HG03342 (cell line): ENCODE measurements at regions not wholly inside any gene's neighbourhood (a gene's known extent, or its start where the extent isn't known, plus 50 kb on each side); places are given as distances from the start of the nearest gene placed in this dataset.
"Not testable (repeated sequence)": the region's sequence is repeated elsewhere in the genome, so short reads cannot be mapped to it uniquely, and the experiment has no call there.

Experiments
- ATAC-seq: cut with Tn5 transposase; IDR thresholded peaks from one replicate; pipeline ENCODE4 v1.9.1; 2021; ENCODE audit warnings: mild to moderate bottlenecking, moderate library complexity; ENCODE audit not compliant: unreplicated experiment

- no peak for ATAC-seq
These were observed 50.0 kb upstream of the ACYP2 start for GRCh38 chr2:54065411-54065810.

GRCh38 chr2:54063967-54064535 lies 51.4 kb upstream of the ACYP2 start:
- ATAC-seq: no peak

DNA sequence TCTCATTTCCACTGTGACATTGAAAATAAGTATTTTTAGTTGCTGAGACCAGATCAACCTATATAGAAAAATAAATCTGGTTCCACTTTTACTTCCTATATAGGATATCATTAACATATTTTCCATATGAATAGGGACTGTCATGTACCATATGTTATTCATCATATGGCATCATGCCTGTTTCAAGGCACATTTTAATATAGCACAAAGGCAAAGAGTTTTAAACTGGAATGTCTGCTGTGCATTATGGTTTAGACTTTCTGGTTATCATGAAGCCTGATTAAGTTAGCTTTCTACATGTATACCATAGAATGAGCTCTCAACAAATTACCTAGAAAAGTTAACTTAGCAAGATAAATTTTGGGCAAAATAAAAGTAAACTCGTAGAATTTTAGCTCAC lies 53.0 kb upstream of the ACYP2 start:
- ATAC-seq: no peak

DNA sequence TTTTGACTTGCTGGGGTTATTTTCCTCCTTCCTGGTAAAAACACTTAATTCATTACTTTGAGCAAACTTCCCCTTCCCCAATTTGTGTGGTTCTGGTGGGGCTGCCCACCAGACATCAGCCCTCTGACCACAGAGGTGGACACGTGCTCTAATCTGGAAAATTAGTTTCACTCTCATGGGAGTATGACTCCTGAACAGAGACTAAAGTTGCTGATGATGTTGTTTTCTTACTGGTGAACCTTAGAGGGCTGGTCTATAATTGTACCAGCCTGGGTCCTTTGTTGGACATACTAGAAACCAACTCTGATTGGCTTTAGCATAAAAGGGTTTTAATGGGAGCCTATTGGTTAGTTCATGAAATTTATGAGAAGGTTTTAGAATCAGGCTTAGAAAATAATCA lies 54.1 kb upstream of the ACYP2 start:
- no peak for ATAC-seq

DNA sequence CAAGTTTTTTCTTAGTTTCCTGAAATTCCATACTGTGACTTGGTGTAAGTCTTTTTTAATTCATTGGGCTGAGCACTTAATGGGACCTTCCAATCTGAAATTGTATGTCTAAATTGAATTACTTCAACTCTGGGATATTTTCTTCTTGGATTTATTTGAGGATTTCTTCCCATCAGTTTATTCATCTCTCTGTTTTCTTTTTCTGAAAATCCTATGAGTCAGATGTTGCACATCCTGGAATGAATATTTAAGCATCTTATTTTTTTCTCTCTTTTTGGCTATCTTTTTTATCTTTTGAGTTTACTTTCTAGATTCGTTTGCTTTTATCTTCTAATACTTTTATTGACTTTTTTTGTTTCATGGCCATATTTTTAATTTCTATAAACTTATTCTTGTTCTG lies 55.4 kb upstream of the ACYP2 start:
- ATAC-seq: no peak

DNA sequence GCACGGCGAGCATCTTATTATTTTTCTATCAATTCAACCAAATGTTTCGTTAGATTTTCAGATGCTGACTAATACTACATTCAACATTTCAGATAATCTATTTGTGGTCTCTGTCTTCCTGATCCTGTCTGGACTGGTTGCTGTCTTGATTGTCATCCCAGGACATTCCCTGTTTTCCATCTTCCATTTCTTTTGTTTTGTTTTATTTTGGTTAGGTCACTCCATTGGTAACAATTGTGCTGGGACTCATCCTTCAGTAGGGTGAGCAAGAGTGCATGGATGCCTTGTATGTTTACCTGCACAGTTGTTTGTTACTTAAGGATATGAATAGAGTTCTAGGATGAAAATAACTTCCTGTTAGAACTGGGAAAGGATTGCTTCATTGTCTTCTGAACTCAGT lies 55.9 kb upstream of the ACYP2 start:
- ATAC-seq: no peak

- ATAC-seq: no peak
These were observed 57.0 kb upstream of the ACYP2 start for GRCh38 chr2:54058449-54058848.

GRCh38 chr2:54054774-54055173 lies 60.6 kb upstream of the ACYP2 start:
- ATAC-seq: no peak

DNA sequence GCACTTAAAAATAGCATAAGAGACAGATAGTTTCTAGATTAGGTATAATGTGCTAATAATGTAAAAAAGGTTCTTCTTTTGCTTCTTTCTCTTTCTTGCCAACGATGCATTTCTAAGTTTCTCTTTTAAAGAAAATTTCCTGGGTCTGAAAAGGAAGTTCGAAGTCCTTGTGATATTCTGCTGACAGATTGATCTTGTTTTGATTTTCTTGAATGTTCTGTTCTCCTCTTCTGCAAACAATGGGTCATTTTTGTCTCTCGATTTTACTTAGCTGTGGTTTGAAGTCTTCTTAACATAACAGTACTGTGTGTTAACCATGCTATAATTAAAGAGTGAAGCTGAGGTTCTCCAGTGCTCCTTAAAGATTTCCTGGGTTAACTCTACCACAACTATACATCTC lies 61.1 kb upstream of the ACYP2 start:
- ATAC-seq: peak; percentile 56

DNA sequence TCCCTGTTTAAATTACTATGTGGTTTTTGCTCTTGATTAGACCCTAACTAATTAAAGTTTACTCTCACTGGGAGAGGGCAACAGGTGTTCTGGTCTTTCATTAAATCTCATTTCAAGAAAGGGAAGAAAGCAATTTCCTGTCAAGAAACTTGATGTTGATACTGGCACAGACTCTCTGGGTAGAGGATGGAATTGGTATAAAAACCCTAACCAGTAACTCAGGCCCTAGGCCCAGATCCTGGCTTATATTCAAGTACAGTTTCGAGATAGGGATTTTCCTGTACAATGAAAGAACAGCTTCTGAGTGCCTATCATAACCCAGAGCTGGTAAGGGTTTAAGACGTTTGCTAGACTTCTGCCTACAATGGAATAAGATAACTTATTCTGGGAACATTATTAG lies 61.6 kb upstream of the ACYP2 start:
- peak; percentile 27 for ATAC-seq

DNA sequence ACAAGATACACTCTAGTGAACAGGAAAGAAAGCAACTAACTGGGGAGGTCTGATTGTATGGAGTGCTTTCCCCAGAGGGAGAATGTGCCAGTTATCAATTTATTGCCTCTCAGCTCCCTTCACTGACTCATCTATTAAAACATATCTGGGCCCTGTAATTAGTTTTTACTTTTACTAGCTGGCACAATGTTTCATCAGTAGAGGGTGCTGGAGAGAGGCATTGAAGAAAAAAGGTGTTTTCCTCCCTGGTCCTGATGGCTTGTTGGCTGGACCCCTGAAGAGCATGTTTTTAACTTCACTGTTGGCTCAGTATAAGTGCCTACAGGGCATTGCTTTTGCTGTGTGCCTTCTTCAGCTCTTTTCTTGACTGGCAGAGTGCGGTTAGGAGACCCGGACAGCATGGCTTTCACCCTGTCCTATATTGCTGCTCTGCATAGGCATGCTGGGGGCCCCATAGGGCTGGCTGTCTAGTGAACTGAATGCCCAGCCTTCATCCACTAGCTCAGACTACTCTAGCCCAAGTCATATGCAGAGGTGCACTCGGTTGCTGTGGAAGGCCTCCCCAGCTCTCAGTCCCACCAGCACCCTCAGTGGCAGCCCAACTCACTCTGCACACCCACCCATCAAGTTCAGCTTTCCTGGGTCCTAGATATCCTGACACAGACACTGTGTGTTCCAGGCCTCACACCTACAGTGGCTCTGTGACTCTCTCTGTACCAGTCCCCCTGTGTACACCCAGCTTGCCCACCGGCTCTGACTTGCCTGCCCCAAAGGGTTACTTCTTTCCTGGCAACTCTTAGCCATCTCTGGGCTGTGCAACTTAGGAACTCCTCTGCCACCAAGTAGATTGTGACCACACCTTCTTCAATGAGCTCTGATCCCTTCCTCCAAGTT lies 62.3 kb upstream of the ACYP2 start:
- ATAC-seq: peak; percentile 30

- no peak for ATAC-seq
These were observed 65.0 kb upstream of the ACYP2 start for GRCh38 chr2:54050445-54050844.

GRCh38 chr2:54049365-54049764 lies 66.0 kb upstream of the ACYP2 start:
- ATAC-seq: no peak

DNA sequence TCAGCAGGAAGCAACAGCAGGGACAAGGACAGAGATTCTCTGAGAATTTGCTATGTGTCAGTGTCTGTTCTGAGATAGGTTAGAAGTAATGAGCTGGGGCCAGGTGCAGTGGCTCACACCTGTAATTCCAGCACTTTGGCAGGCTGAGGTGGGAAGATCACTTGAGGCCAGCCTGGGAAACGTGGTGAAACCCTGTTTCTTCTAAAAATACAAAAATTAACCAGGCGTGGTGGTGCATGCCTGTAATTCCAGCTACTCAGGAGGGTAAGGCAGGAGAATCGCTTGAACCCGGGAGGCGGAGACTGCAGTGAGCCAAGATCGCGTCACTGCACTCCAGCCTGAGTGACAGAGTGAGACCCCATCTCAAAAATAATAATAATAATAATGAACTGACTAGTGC lies 66.5 kb upstream of the ACYP2 start:
- ATAC-seq: not testable (repeated sequence)

DNA sequence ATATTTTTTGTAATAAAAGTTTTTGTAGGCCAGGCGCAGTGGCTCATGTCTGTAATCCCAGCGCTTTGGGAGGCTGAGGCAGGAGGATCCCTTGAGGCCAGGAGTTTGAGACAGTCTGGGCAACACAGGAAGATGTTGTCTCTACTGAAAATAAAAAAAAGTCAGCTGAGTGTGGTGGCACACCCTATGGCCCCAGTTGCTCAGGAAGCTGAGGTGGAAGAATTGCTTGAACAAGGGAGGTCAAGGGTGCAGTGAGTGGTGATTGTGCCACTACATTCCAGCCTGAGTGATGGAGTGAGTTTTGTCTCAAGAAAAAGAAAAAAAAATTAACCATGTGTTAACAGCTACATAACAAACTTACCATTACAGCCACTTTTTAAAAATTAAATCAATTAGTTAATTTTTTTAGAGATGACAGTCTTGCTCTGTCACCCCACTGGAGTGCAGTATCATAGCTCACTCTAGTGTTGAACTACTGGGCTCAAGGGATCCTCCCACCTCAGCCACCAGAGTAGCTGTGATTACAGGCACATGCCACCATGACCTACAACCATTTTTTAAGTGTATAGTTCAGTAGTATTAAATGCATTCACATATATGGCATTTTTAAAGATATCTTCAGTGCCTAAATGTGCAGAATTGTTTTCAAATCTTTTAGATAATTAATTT lies 67.2 kb upstream of the ACYP2 start:
- no peak for ATAC-seq

DNA sequence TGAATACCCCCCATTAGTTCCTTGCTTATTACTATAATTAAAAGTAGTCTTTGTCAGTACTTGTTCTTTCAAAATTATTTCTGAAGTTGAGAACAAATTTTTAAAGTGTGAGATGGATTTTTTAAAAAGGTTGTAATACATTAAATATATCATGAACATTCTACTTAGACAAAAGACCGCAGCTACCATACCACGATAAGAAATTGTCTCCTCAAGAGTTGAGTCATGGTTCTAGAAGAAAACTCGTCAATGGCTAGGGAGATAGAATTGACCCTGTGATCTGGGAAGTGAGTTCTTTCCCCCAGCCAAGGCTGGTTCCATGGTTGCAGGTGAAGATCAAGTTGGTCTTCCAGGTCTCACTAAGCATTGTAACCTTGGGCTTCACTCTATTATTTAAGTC lies 67.8 kb upstream of the ACYP2 start:
- no peak for ATAC-seq

DNA sequence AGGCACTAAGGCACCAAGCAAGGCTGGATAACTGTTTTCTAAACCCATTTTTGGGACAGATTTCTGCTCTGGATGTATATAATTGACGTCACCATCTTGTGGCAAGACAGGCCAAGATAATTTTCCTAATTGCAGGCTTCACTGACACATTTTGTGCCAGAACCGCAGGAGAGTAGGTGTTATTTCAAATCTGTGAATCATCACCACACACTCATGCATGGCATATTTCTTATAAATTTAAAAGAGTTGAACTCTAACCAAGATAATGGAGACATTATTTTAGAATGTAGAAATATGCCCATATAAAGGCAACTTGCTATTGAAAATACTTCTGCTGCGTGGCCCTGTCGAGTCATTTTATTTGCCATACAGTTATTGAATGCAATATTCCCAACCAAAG lies 68.3 kb upstream of the ACYP2 start:
- ATAC-seq: no peak

DNA sequence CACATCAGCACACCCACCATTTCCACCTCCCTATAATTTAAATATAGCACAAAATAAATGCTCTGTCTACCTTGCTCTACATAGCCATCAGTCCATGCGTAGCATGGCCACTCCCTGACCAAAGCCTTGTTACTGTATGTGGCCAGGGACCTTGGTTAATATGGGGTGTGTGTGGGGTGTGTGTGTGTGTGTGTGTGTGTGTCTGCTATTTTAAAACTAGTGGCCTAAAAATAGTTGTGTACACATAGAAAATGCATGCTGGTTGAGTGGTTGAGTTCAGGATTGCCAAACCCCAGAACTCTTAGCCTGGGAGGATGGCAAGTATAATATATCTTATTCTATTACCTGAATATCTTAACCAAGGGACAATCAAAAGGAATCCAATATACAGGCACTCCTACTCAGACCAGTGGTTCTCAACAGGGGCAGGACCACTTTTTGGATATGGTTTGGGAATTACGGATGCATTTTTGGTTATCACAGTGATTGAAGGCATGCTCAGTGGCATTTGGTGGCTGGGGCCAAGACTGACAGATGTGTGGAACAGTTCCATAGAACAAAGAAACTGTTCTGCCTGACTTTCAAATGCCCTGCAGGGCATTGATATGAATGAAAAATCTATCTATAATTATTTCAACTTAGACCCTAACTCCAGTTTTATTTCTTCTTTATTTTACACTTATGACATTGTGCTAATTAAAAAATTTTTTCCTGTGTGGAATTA lies 72.3 kb upstream of the PSME4 start:
- no peak for ATAC-seq

GRCh38 chr2:54042341-54042740 lies 71.5 kb upstream of the PSME4 start:
- ATAC-seq: no peak

DNA sequence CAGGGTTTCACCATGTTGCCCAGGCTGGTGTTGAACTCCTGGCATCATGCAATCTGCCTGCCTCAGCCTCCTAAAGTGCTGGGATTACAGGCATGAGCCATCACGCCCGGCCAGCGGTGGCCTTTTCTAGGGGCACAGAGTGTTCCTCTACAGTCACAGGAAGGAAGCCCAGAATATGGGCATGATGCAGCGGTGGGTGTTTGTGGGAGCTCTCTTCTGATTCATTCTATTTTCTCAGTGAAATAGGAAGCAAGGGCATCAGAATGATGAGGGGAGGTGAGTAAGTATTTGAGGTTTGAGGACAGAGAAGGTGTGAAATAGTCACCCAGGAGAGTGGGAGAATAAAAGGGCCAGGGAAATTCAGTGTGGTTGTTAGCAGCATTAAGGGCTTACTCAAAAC lies 70.3 kb upstream of the PSME4 start:
- no peak for ATAC-seq

- ATAC-seq: no peak
These were observed 69.9 kb upstream of the PSME4 start for GRCh38 chr2:54040685-54041084.
